ENCODE measurements at regions not wholly inside any gene's neighbourhood (a gene's known extent, or its start where the extent isn't known, plus 50 kb on each side); places are given as distances from the start of the nearest gene placed in this dataset.

GRCh38 chr6:105595829-105596228 is 192.9 kb upstream of the PREP start:
- TF ChIP-seq RAD21 (conservative IDR thresholded peaks at IDR 0.05 in 1 of 2, IDR thresholded peaks at IDR 0.05 in 1 of 2): no peak
- no peak for TF ChIP-seq NR3C1 (IDR thresholded peaks at IDR 0.05)
- TF ChIP-seq CTCF (IDR thresholded peaks at IDR 0.05): no peak
- TF ChIP-seq RFX5 (IDR thresholded peaks at IDR 0.05): no peak
- no peak for TF ChIP-seq POLR2A (IDR thresholded peaks at IDR 0.05; ENCODE audit: low read length)
- no peak for TF ChIP-seq REST (IDR thresholded peaks at IDR 0.05)
- TF ChIP-seq PBX3 (IDR thresholded peaks at IDR 0.05): no peak
- no peak for TF ChIP-seq ATOH8 (CRISPR knock-in tag; IDR thresholded peaks at IDR 0.05; ENCODE audit: low read depth)
- no peak for TF ChIP-seq CHD2 (IDR thresholded peaks at IDR 0.05; ENCODE audit: low read length, partially characterized antibody)
- TF ChIP-seq RCOR1 (IDR thresholded peaks at IDR 0.05; ENCODE audit: low read depth, low read length): no peak
- no peak for TF ChIP-seq ELK1 (IDR thresholded peaks at IDR 0.05; ENCODE audit: low read depth, low read length)
